NK-92 (cell line): ENCODE measurements at regions not wholly inside any gene's neighbourhood (a gene's known extent, or its start where the extent isn't known, plus 50 kb on each side); places are given as distances from the start of the nearest gene placed in this dataset.
"Not testable (repeated sequence)": the region's sequence is repeated elsewhere in the genome, so short reads cannot be mapped to it uniquely, and the experiment has no call there.

Experiments
- DNase-seq: peaks from one replicate; lab custom pipeline; 2025; ENCODE audit not compliant: unreplicated experiment; lab: John Stamatoyannopoulos, UW

- DNase-seq: no peak
Measured at GRCh38 chr12:90831712-90832111, 123.3 kb downstream of the CCER1 start.

GRCh38 chr12:90829044-90829443 lies 125.9 kb downstream of the CCER1 start:
- no peak for DNase-seq

GRCh38 chr12:90828621-90829020 lies 126.4 kb downstream of the CCER1 start:
- DNase-seq: no peak

GRCh38 chr12:90827567-90827966 lies 127.4 kb downstream of the CCER1 start:
- no peak for DNase-seq

DNA sequence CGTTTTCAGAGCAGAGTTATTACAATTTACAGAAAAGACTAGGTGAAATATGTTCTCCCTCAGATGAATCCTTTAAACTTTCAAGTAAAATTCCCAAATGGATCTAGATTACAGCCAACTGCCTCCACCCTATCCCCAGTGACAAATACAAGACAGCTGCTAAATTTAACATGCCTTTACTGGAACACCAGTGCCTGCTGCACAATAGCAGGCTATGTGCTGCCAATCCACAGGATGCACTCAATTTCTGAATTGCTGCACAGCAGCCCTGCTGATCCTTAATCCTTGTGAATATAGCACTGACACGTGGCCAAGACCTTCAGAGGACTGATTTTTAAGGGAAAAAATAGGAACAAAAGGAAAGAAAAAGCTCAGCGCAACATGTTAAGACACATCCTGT lies 128.9 kb downstream of the CCER1 start:
- no peak for DNase-seq

DNA sequence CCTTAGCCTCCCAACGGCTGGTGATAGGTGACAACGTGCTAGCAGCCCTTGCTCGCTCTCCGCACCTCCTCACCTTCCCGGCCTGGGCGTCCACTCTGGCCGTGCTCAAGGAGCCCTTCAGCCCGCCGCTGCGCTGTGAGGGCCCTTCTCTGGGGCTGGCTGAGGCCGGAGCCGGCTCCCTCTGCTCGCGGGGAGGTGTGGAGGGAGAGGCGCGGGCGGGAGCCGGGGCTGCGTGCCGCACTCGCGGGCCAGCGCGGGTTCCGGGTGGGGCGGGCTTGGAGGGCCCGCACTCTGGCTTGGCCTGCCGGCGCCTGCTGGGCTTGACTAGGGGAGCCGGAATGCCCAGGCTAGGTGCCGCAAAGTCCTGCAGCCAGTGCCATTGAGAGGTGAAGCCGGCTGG lies 131.1 kb downstream of the CCER1 start:
- no peak for DNase-seq

DNA sequence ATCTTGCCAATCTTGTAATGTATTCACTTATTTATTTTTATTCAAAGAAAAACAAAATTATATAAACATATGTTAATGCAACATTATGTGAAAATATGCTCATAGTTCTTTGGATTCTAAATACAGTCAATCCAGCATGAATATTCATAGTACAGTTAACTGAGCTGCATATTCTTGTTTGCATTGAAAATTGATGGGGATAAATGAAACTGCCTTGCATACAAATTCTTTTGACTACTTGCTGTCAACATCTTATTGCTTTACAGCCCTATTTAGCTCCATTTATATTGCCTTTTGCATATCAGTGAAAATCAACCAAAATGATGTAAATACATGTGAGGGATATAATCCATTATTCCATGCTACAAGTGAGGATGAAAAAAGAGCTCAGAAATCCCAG lies 135.3 kb downstream of the CCER1 start:
- no peak for DNase-seq

- no peak for DNase-seq
Measured at GRCh38 chr12:90816353-90817089, 138.5 kb downstream of the CCER1 start.

- DNase-seq: no peak
Measured at GRCh38 chr12:90809940-90810339, 145.0 kb downstream of the CCER1 start.

GRCh38 chr12:90808568-90808967 lies 146.4 kb downstream of the CCER1 start:
- no peak for DNase-seq

DNA sequence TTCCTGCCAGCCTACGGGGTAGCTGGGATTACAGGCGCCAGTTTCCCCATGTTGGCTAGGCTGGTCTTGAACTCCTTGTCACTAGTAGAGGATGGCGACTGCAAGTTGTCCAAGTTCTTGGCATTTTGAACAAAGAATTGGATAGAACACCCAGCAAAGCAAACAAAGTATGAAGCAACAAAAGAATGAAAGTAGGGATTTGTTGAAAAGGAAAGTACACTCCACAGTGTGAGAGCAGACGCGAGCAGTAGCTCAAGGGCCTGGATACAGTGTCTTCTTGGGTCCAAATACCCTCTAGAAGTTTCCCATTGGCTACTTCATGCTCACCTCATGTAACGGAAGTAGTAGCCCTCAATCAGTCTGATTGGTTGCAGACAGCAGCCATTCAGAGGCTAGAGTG lies 152.2 kb downstream of the CCER1 start:
- DNase-seq: no peak

- DNase-seq: no peak
Measured at GRCh38 chr12:90801776-90802175, 153.2 kb downstream of the CCER1 start.

DNA sequence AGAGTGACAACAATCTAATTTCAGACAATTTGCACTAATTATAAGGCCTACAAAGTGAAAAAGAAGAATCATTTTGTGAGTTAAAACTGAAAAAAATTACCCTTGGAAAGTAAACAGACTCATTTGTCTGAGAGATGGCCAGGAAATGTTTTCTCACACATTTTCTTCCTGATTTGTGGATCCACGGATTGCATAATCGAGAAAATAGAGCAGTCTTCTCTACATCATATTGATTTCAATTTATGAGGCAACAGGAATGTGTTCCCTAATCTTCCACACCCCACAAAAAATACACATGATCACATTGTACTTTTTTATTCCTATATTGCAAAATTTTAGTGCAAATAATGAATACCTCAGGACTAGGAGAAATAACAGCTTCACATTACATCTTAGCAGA lies 160.8 kb downstream of the CCER1 start:
- no peak for DNase-seq

DNA sequence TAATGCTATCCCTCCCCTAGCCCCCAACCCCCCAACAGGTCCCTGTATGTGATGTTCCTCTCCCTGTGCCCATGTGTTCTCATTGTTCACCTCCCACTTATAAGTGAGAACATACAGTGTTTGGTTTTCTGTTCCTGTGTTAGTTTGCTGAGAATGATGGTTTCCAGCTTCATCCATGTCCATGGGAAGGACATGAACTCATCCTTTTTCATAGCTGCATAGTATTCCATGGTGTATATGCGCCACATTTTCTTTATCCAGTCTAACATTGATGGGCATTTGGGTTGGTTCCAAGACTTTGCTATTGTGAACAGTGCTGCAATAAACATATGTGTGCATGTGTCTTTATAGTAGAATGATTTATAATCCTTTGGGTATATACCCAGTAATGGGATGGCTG lies 162.3 kb downstream of the CCER1 start:
- not testable (repeated sequence) for DNase-seq

- no peak for DNase-seq
Measured at GRCh38 chr12:90791445-90791844, 163.5 kb downstream of the CCER1 start.

GRCh38 chr12:90790747-90791146 lies 164.2 kb downstream of the CCER1 start:
- no peak for DNase-seq

DNA sequence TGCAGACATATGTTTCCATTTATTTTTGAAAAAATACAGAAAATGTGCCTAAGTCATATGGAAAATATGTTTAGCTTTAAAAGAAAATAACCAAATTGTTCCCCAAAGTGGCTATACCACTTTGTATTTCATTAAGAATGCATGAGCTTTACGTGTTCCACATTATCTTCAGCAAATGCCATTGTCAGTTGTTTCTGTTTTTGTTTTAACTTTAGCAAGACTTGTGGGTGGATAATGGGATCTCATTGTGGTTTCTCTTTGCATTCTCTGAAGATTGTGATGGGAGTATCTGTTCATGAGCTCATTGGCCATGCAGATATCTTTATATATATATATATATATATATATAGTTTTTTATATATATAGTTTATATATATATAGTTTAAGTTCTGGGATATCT lies 181.5 kb downstream of the CCER1 start:
- no peak for DNase-seq

- DNase-seq: no peak
Measured at GRCh38 chr12:90770861-90771260, 184.1 kb downstream of the CCER1 start.

DNA sequence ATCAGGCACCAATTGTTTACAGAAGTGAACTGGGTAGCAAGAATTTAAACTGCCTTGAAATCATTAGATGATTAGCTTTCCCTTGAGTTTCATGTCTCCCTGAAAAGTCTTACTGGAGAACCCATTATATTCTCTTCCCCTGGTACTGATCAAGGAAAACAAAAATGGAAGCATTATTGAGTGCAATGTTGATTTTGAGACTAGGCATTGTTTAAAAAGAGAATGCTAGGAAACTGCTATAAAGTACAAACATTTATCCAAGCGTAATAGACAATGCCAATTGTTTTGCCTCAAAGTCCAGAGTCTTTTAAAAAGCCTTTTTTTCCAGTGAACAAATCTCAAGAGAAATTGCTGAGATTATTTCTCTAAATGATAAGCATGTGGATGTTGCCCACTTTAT lies 197.0 kb downstream of the CCER1 start:
- DNase-seq: no peak

DNA sequence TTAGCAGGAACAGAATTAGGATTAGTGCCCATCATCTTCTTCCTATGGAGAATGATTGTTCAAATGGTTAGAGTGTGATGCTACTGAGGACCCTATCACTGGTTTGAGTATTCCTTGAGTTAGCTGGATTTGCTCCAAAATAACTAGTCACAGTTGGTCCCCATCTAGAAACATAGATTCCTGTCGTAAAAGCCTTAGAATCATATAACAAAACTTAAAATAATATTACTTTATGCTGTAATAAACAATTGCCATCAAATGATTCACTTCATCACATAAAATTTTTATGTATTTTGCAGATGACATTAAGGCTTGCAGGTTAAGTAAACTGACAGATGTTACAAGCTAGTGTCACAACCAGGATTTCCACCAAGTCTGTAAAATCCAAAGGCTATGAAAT lies 209.8 kb downstream of the CCER1 start:
- DNase-seq: no peak

- DNase-seq: no peak
Measured at GRCh38 chr12:90741611-90742010, 213.4 kb downstream of the CCER1 start.

- DNase-seq: no peak
Measured at GRCh38 chr12:90729736-90730135, 225.2 kb downstream of the CCER1 start.

DNA sequence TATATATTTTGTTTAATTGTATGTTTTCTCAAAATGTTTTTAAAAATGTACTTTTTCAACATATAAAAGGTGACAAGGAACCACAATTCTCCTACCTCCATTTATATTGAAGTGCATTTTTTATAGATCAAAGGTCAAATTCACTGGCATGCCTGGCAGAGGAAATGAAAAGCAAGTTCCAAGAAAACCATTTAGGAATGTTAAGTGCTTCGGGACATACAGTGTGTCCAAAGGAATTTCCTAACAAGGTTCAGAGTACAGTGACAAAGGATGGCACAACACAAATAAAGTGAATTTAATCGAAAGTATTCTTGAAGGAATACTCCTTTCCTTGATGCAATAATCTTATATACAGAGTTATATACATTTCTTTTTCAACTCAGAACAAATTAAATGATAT lies 242.3 kb downstream of the CCER1 start:
- no peak for DNase-seq
